Liver (tissue), 8 donors: ENCODE measurements at regions not wholly inside any gene's neighbourhood (a gene's known extent, or its start where the extent isn't known, plus 50 kb on each side); places are given as distances from the start of the nearest gene placed in this dataset.

Experiments
- DNase-seq: peaks from one replicate; pipeline ENCODE4 v3.0.0-alpha.2; 2017; ENCODE audit warnings: low spot score
- H3K27ac ChIP-seq, 2 donors: one replicate each; pipeline ENCODE4 v1.7.0; 2013; ENCODE audit warnings: inconsistent platforms in 2 of 2, low read length in 2 of 2, control low read depth in 1 of 2, low read depth in 1 of 2, mild to moderate bottlenecking in 1 of 2
- H3K27me3 ChIP-seq, 4 donors: one replicate each; pipeline versions ENCODE4 v1.6.1 to v1.7.0; 2013; ENCODE audit warnings: low read length in 3 of 4, inconsistent platforms in 1 of 4, mild to moderate bottlenecking in 1 of 4, moderate library complexity in 1 of 4; ENCODE audit not compliant: control insufficient read depth in 4 of 4, insufficient read depth in 4 of 4
- H3K36me3 ChIP-seq, 4 donors: one replicate each; pipeline versions ENCODE4 v1.6.1 to v1.7.0; 2013; ENCODE audit warnings: low read length in 3 of 4, mild to moderate bottlenecking in 3 of 4, low read depth in 1 of 4, moderate library complexity in 1 of 4; ENCODE audit not compliant: control insufficient read depth in 4 of 4, insufficient read depth in 3 of 4
- H3K4me1 ChIP-seq, 4 donors: one replicate each; pipeline versions ENCODE4 v1.6.1 to v1.7.0; 2013; ENCODE audit warnings: low read length in 3 of 4, mild to moderate bottlenecking in 3 of 4, moderate library complexity in 1 of 4; ENCODE audit not compliant: control insufficient read depth in 4 of 4, insufficient read depth in 4 of 4
- H3K4me3 ChIP-seq, 3 donors: one replicate each; pipeline versions ENCODE4 v1.6.1 to v1.7.0; 2013; ENCODE audit warnings: low read length in 3 of 3, control low read depth in 1 of 3, low read depth in 1 of 3, mild to moderate bottlenecking in 1 of 3
- H3K9ac ChIP-seq, 2 donors: one replicate each; pipeline ENCODE4 v1.7.0; 2013; ENCODE audit warnings: low read length in 2 of 2, mild to moderate bottlenecking in 2 of 2, moderate library complexity in 2 of 2, control low read depth in 1 of 2, low read depth in 1 of 2
- H3K9me3 ChIP-seq, 4 donors: one replicate each; pipeline versions ENCODE4 v1.6.1 to v1.7.0; 2013; ENCODE audit warnings: low read length in 3 of 4; ENCODE audit not compliant: control insufficient read depth in 4 of 4
- ATF3 ChIP-seq: IDR thresholded peaks from 2 replicates; pipeline ENCODE4 v1.6.1; 2016; ENCODE audit warnings: antibody characterized with exemption
- CTCF ChIP-seq: fragments of 150-350 bp; IDR thresholded peaks from 2 replicates; pipeline ENCODE4 v1.5.1; 2017; ENCODE audit warnings: improper control_type of control experiment, low read depth, low read length; ENCODE audit not compliant: missing input control
- EGR1 ChIP-seq, 2 donors: IDR thresholded peaks; 2 replicates each; pipeline ENCODE4 v1.6.1; 2016 to 2018; ENCODE audit warnings: antibody characterized with exemption in 2 of 2, low read depth in 2 of 2
- FOXA1 ChIP-seq: IDR thresholded peaks from 2 replicates; pipeline ENCODE4 v1.6.1; 2016; ENCODE audit warnings: antibody characterized with exemption
- FOXA2 ChIP-seq: IDR thresholded peaks from 2 replicates; pipeline ENCODE4 v1.6.1; 2016; ENCODE audit warnings: antibody characterized with exemption
- GABPA ChIP-seq, 2 donors: IDR thresholded peaks in 1 of 2; conservative IDR thresholded peaks in 1 of 2; 2 replicates each; pipeline ENCODE4 v1.6.1; 2016; ENCODE audit warnings: antibody characterized with exemption in 2 of 2, mild to moderate bottlenecking in 1 of 2, moderate library complexity in 1 of 2
- HNF4A ChIP-seq, 2 donors: conservative IDR thresholded peaks; 2 replicates each; pipeline ENCODE4 v1.6.1; 2016; ENCODE audit warnings: antibody characterized with exemption in 2 of 2, mild to moderate bottlenecking in 2 of 2
- HNF4G ChIP-seq: IDR thresholded peaks from 2 replicates; pipeline ENCODE4 v1.6.1; 2016; ENCODE audit warnings: antibody characterized with exemption
- JUND ChIP-seq, 2 donors: IDR thresholded peaks; 2 replicates each; pipeline ENCODE4 v1.6.1; 2016; ENCODE audit warnings: antibody characterized with exemption in 2 of 2
- NR2F2 ChIP-seq: IDR thresholded peaks from 2 replicates; pipeline ENCODE4 v1.6.1; 2016; ENCODE audit warnings: antibody characterized with exemption
- RAD21 ChIP-seq, 2 donors: IDR thresholded peaks; 2 replicates each; pipeline ENCODE4 v1.6.1; 2016; ENCODE audit warnings: antibody characterized with exemption in 2 of 2, mild to moderate bottlenecking in 2 of 2
- REST ChIP-seq: IDR thresholded peaks from 2 replicates; pipeline ENCODE4 v1.6.1; 2016; ENCODE audit warnings: antibody characterized with exemption, mild to moderate bottlenecking
- RXRA ChIP-seq, 2 donors: IDR thresholded peaks; 2 replicates each; pipeline ENCODE4 v1.6.1; 2017 to 2018; ENCODE audit warnings: antibody characterized with exemption in 2 of 2, mild to moderate bottlenecking in 1 of 2
- SP1 ChIP-seq: IDR thresholded peaks from 2 replicates; pipeline ENCODE4 v1.6.1; 2018; ENCODE audit warnings: antibody characterized with exemption, mild to moderate bottlenecking
- TAF1 ChIP-seq: conservative IDR thresholded peaks from 2 replicates; pipeline ENCODE4 v1.6.1; 2016; ENCODE audit warnings: antibody characterized with exemption, mild to moderate bottlenecking
- YY1 ChIP-seq: IDR thresholded peaks from 2 replicates; pipeline ENCODE4 v1.6.1; 2016; ENCODE audit warnings: antibody characterized with exemption, mild to moderate bottlenecking
- ZBTB33 ChIP-seq: IDR thresholded peaks from 2 replicates; pipeline ENCODE4 v1.6.1; 2016; ENCODE audit warnings: antibody characterized with exemption
- WGBS: extraction: QIAGEN DNeasy Blood & Tissue Kit; methylation state at CpG from one replicate; pipeline ENCODE4 v1.1.7; 2013; 5-methylcytosine and 5-hydroxymethylcytosine counted together
- TF ChIP-seq, protein P1 (sequence below): IDR thresholded peaks from 2 replicates; pipeline ENCODE4 v1.6.1; 2016; ENCODE audit warnings: antibody characterized with exemption
- donor health status: healthy.
- donor health status: healthy.
- donor health status: healthy.
- donor health status: healthy.
- donor health status: healthy.

- TF ChIP-seq NR2F2: peak; percentile 93
- no peak for TF ChIP-seq HNF4G
- TF ChIP-seq ATF3: no peak
- TF ChIP-seq RAD21 (IDR thresholded peaks at IDR 0.05): peak; percentile 43 to 66
- TF ChIP-seq FOXA2: no peak
Measured at GRCh38 chr3:15858547-15859506, 61.0 kb upstream of the ANKRD28 start (continued).

GRCh38 chr3:15859507-15860013 lies 61.8 kb upstream of the ANKRD28 start:
- H3K9ac ChIP-seq: peak overlapping the region in 1 of 2 donors; percentile 36
- H3K9me3 ChIP-seq: no peaks in the 10 kb centered on the region
- peak overlapping the region; percentile 80 to 98 (median 90) for H3K4me3 ChIP-seq
- peak overlapping the region; percentile 90 to 92 for H3K27ac ChIP-seq
- peak in 1 of 2 donors; percentile 10 for TF ChIP-seq RAD21 (IDR thresholded peaks at IDR 0.05)
- no peak for TF ChIP-seq FOXA1
- peaks cover 6 to 26% (median 11%) of the 10 kb centered on the region in 4 donors for H3K4me1 ChIP-seq
- no peaks in the 10 kb centered on the region for H3K36me3 ChIP-seq
- no peaks in the 10 kb centered on the region for H3K27me3 ChIP-seq
- peak; percentile 82 for DNase-seq
- WGBS: under 1% methylated on average over 73 of the region's 73 CpGs

GRCh38 chr3:15860014-15860934 lies 62.5 kb upstream of the ANKRD28 start:
- Histone ChIP-seq H3K4me1 (peaks cover 6 to 26% (median 11%) of the 10 kb centered on the region in 4 donors), H3K27me3 (no peaks in the 10 kb centered on the region), H3K9me3 (no peaks in the 10 kb centered on the region), H3K27ac (peak overlapping the region; percentile 90 to 92), H3K9ac (peak overlapping the region in 1 of 2 donors; percentile 60), H3K36me3 (no peaks in the 10 kb centered on the region), H3K4me3 (peak overlapping the region; percentile 80 to 98 (median 90))
- TF ChIP-seq GABPA (IDR thresholded peaks at IDR 0.05 in 1 of 2, conservative IDR thresholded peaks at IDR 0.05 in 1 of 2): no peak
- no peak for TF ChIP-seq FOXA2
- TF ChIP-seq RXRA (IDR thresholded peaks at IDR 0.05): no peak
- no peak for TF ChIP-seq REST
- TF ChIP-seq CTCF: no peak
- TF ChIP-seq NR2F2: no peak
- TF ChIP-seq FOXA1: no peak
- TF ChIP-seq HNF4A (conservative IDR thresholded peaks at IDR 0.05): no peak
- TF ChIP-seq, protein P1, sequence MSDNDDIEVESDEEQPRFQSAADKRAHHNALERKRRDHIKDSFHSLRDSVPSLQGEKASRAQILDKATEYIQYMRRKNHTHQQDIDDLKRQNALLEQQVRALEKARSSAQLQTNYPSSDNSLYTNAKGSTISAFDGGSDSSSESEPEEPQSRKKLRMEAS: no peak
- no peak for TF ChIP-seq SP1
- TF ChIP-seq RAD21 (IDR thresholded peaks at IDR 0.05): no peak
- TF ChIP-seq YY1: no peak
- no peak for TF ChIP-seq HNF4G
- TF ChIP-seq EGR1 (IDR thresholded peaks at IDR 0.05; ENCODE audit: low read depth in 2 of 2): no peak
- no peak for TF ChIP-seq JUND (IDR thresholded peaks at IDR 0.05)
- TF ChIP-seq TAF1: no peak
- TF ChIP-seq ZBTB33: no peak
- DNase-seq: peak; percentile 38
- 2% methylated on average over 55 of the region's 55 CpGs for WGBS
